Sigmoid colon (tissue), 6 donors: ENCODE measurements at regions not wholly inside any gene's neighbourhood (a gene's known extent, or its start where the extent isn't known, plus 50 kb on each side); places are given as distances from the start of the nearest gene placed in this dataset.

ENCODE experiments used
- DNase-seq: peaks from one replicate; pipeline ENCODE4 v3.0.0-alpha.2; 2019
- H3K27ac ChIP-seq, 4 donors: fragments of 200-600 bp; sonication (generic); one replicate each; pipeline ENCODE4 v1.5.1; 2016 to 2019; ENCODE audit warnings: mild to moderate bottlenecking in 1 of 4
- H3K27me3 ChIP-seq, 3 donors: fragments of 200-600 bp; sonication (generic); one replicate each; pipeline ENCODE4 v1.5.1; 2019; ENCODE audit warnings: mild to moderate bottlenecking in 1 of 3
- H3K36me3 ChIP-seq, 4 donors: fragments of 200-600 bp; sonication (generic); one replicate each; pipeline ENCODE4 v1.5.1; 2016 to 2019
- H3K4me1 ChIP-seq, 4 donors: fragments of 200-600 bp; sonication (generic); one replicate each; pipeline ENCODE4 v1.5.1; 2017 to 2019
- H3K4me3 ChIP-seq, 4 donors: fragments of 200-600 bp; sonication (generic); one replicate each; pipeline ENCODE4 v1.5.1; 2017 to 2019; ENCODE audit warnings: mild to moderate bottlenecking in 2 of 4, moderate library complexity in 1 of 4
- H3K9me3 ChIP-seq, 4 donors: fragments of 200-600 bp in 3 of 4; sonication (generic) in 3 of 4; one replicate each; pipeline versions ENCODE4 v1.5.1 to v1.6.1; 2013 to 2019
- EP300 ChIP-seq, 4 donors: sonication (generic); formaldehyde crosslinking; IDR thresholded peaks; one replicate each; pipeline ENCODE4 v1.6.1; 2017; ENCODE audit warnings: antibody characterized with exemption in 4 of 4
- POLR2A ChIP-seq, 2 donors: fragments of 450-650 bp; IDR thresholded peaks; one replicate each; pipeline ENCODE4 v1.6.1; 2016; ENCODE audit warnings: antibody characterized with exemption in 2 of 2, mild to moderate bottlenecking in 2 of 2, moderate library complexity in 2 of 2
- POLR2AphosphoS5 ChIP-seq, 4 donors: sonication (generic); formaldehyde crosslinking; IDR thresholded peaks; one replicate each; pipeline ENCODE4 v1.6.1; 2017; ENCODE audit warnings: antibody characterized with exemption in 4 of 4
- WGBS, 2 donors: extraction: QIAGEN DNeasy Blood & Tissue Kit; methylation state at CpG; one replicate each; pipeline ENCODE4 v1.1.7; 2013; 5-methylcytosine and 5-hydroxymethylcytosine counted together
- intact Hi-C: fragments of 100-400 bp; cut with DNase I; formaldehyde crosslinking; loops from one replicate; pipeline ENCODE4 v1.15.1; 2023
- TF ChIP-seq, protein P1 (sequence below), 4 experiments: fragments of 450-650 bp in 3 of 4; fragments of 200-600 bp in 1 of 4; IDR thresholded peaks; one replicate each; pipeline ENCODE4 v1.5.1; 2016 to 2019; ENCODE audit warnings: antibody characterized with exemption in 4 of 4, mild to moderate bottlenecking in 3 of 4, moderate library complexity in 2 of 4
- donor health status: healthy with polysubstance abuse.
- donor health status: healthy.

DNA sequence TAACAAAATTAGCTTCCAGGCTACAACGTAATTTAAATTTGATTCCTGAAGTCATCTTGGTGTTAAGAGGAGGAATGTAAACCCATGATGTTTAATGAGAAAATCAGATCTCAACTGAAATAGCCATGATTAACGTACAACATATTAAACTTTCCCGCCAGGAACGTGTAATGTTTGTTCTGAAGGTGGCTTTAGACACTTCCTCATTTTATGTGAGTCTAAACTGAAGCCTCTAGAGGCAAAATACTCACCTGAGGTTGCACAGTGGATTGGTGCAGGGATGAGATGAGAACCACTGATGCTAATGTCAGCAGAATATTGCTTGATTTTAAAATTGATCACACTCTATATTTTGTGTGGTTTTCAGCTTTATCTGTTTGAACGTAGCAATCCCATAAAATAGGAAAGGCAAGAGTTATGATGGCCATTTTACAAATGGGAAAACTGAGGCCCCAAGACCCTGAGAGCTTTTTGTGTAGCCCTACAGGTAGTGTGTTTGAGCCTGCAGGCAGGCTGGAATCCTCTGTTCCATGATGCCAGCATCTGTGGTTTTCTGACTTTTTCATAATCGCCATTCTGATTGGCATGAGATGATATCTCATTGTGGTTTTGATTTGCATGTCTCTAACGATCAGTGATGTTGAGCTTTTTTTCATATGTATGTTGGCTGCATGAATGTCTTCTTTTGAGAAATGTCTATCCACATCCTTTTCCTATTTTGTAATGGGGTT, 243.7 kb upstream of the BMPER start:
- no peaks in the 10 kb centered on the region for H3K4me1 ChIP-seq
- no peak for DNase-seq
- H3K4me3 ChIP-seq: no peak overlapping the region
- no peaks in the 10 kb centered on the region for H3K9me3 ChIP-seq
- intact Hi-C loops: no loop called here
- H3K27me3 ChIP-seq: no peaks in the 10 kb centered on the region
- H3K36me3 ChIP-seq: no peaks in the 10 kb centered on the region
- no peak overlapping the region for H3K27ac ChIP-seq
- TF ChIP-seq POLR2A (IDR thresholded peaks at IDR 0.05) (no peak), EP300 (IDR thresholded peaks at IDR 0.05) (no peak), POLR2AphosphoS5 (IDR thresholded peaks at IDR 0.05) (no peak)
- TF ChIP-seq, protein P1, sequence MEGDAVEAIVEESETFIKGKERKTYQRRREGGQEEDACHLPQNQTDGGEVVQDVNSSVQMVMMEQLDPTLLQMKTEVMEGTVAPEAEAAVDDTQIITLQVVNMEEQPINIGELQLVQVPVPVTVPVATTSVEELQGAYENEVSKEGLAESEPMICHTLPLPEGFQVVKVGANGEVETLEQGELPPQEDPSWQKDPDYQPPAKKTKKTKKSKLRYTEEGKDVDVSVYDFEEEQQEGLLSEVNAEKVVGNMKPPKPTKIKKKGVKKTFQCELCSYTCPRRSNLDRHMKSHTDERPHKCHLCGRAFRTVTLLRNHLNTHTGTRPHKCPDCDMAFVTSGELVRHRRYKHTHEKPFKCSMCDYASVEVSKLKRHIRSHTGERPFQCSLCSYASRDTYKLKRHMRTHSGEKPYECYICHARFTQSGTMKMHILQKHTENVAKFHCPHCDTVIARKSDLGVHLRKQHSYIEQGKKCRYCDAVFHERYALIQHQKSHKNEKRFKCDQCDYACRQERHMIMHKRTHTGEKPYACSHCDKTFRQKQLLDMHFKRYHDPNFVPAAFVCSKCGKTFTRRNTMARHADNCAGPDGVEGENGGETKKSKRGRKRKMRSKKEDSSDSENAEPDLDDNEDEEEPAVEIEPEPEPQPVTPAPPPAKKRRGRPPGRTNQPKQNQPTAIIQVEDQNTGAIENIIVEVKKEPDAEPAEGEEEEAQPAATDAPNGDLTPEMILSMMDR (IDR thresholded peaks at IDR 0.05): no peak
- WGBS, 2 donors: 61 to 65% methylated on average over 7 of the region's 7 CpGs

DNA sequence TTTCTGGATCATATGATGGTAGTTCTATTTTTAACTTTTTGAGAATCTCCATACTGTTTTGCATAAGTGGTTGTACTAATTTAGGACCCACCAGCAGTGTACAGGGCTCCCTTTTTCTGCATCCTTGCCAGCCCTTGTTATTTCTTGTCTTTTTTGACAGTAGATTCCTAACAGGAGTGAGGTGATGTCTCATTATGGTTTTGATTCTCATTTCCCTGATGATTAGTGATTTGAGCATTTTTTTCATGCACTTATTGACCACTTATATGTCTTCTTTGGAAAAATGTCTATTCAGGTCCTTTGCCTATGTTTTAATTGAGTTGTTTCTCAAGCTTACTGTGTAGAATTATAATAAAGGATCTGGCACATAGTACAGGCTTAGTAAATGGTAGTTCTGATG, 238.8 kb upstream of the BMPER start:
- intact Hi-C loops: no loop called here
- no peak for DNase-seq
- no peaks in the 10 kb centered on the region for H3K27me3 ChIP-seq

DNA sequence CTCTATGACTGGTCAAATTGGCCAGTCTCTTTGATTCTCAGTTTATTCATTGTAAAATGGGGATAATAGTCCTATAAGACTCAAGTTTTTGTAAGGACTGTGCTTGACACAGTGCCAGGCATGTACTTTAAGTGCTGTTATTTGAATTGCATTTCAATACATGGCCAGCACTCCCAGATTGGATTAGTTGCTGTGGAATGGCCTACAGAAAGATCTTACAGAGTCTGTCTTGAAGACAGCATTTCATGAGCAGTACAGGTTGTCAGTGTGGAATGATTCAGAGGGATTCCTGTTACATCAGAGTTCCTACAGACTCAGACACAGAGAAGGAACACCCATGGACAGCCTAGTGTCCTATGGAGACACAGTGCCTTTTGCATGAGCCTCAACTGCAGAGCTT, 238.1 kb upstream of the BMPER start:
- intact Hi-C loops: no loop called here
- Histone ChIP-seq H3K36me3 (no peaks in the 10 kb centered on the region), H3K9me3 (no peaks in the 10 kb centered on the region), H3K27me3 (no peaks in the 10 kb centered on the region), H3K4me1 (no peaks in the 10 kb centered on the region), H3K4me3 (no peak overlapping the region), H3K27ac (no peak overlapping the region)
- TF ChIP-seq EP300 (IDR thresholded peaks at IDR 0.05) (no peak), POLR2A (IDR thresholded peaks at IDR 0.05) (no peak), POLR2AphosphoS5 (IDR thresholded peaks at IDR 0.05) (no peak)
- TF ChIP-seq, protein P1 (IDR thresholded peaks at IDR 0.05): no peak
- DNase-seq: no peak

More for the DNA sequence above, 238.8 kb upstream of the BMPER start:
- H3K4me1 ChIP-seq: no peaks in the 10 kb centered on the region
- H3K4me3 ChIP-seq: no peak overlapping the region
- H3K27ac ChIP-seq: no peak overlapping the region
- TF ChIP-seq EP300 (IDR thresholded peaks at IDR 0.05) (no peak), POLR2AphosphoS5 (IDR thresholded peaks at IDR 0.05) (no peak), POLR2A (IDR thresholded peaks at IDR 0.05) (no peak)
- TF ChIP-seq, protein P1 (IDR thresholded peaks at IDR 0.05): no peak
- H3K9me3 ChIP-seq: no peaks in the 10 kb centered on the region
- no peaks in the 10 kb centered on the region for H3K36me3 ChIP-seq

DNA sequence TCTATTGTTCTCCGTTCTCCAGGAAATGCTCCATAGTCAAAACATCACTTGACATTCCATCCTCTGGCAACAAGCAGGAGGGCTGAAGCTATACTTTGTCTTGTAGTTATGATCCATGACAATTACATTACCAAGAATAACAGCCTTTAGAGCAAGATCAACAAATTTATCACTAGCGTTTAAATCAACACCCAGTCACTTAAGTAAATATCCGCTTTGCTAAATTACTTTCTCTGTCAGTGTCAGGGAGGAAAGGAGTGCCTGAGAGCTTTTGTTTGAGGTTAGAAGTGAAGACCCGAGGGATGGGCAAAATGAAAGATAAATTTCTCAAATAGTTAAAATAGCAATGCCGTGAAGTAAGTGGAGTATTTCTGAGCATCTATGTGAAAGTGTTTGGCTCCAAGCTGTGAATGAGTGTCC, 236.1 kb upstream of the BMPER start:
- TF ChIP-seq, protein P1 (IDR thresholded peaks at IDR 0.05): no peak
- TF ChIP-seq EP300 (IDR thresholded peaks at IDR 0.05) (no peak), POLR2AphosphoS5 (IDR thresholded peaks at IDR 0.05) (no peak), POLR2A (IDR thresholded peaks at IDR 0.05) (no peak)
- Histone ChIP-seq H3K9me3 (no peaks in the 10 kb centered on the region), H3K27me3 (no peaks in the 10 kb centered on the region), H3K36me3 (no peaks in the 10 kb centered on the region), H3K4me3 (no peak overlapping the region), H3K4me1 (no peaks in the 10 kb centered on the region), H3K27ac (no peak overlapping the region)
- WGBS, 2 donors: 16 to 60% methylated on average over 5 of the region's 5 CpGs
- no peak for DNase-seq
- intact Hi-C loops: no loop called here
